AG04450 (cell line): ENCODE measurements at regions not wholly inside any gene's neighbourhood (a gene's known extent, or its start where the extent isn't known, plus 50 kb on each side); places are given as distances from the start of the nearest gene placed in this dataset.

Source experiments
- CTCF ChIA-PET: fragments of 300-600, 350-600 bp; formaldehyde crosslinking; extraction: SDS; loops from one replicate; lab custom pipeline; 2022; ENCODE audit warnings: antibody characterized with exemption, inconsistent platforms; lab: Charles Lee
- POLR2A ChIA-PET: fragments of 350-600 bp; formaldehyde crosslinking; extraction: SDS; loops from one replicate; lab custom pipeline; 2021; ENCODE audit warnings: antibody characterized with exemption, inconsistent platforms; lab: Yijun Ruan, JAX
- DNase-seq: peaks from one replicate; pipeline ENCODE4 v3.0.0-alpha.2; 2011; ENCODE audit warnings: low read depth, low spot score
- H3K27ac ChIP-seq: one replicate; pipeline ENCODE4 v1.5.1; 2012; ENCODE audit warnings: low read depth, low read length, control low read depth
- H3K27me3 ChIP-seq: one replicate; pipeline ENCODE4 v1.6.0; 2012; ENCODE audit warnings: low read length; ENCODE audit not compliant: control insufficient read depth, insufficient read depth
- H3K4me3 ChIP-seq: 2 replicates; pipeline ENCODE4 v1.5.1; 2011; ENCODE audit warnings: mild to moderate bottlenecking, low read depth, low read length, control low read depth
- H3K9me3 ChIP-seq: 2 replicates; pipeline ENCODE4 v1.5.1; 2012; ENCODE audit warnings: low read length; ENCODE audit not compliant: control insufficient read depth, insufficient read depth
- CTCF ChIP-seq: IDR thresholded peaks from 2 replicates; pipeline ENCODE4 v1.5.1; 2011; ENCODE audit warnings: low read depth, low read length, control low read depth, inconsistent platforms

DNA sequence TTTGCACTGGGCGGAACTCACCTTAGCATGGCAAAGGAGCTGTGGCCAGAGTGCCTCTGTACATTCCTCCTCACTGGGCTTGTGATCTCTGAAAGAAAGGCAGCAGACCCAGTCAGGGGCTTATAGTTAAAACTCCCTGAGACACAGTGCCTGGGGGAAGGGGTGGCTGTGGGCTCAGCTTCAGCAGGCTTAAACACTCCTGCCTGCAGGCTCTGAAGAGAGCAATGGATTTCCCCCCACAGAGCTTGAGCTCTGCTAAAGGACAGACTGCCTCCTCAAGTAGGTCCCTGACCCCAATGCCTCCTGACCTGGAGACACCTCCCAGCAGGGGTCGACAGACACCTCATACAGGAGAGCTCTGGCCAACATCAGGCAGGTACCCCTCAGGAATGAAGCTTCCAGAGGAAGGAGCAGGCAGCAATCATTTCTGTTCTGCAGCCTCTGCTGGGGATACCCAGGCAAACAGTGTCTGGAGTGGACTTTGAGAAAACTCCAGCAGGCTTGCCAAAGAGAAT is 327.5 kb upstream of the SLC16A7 start:
- DNase-seq = no peak
- Histone ChIP-seq H3K27ac (no peak overlapping the region), H3K9me3 (no peaks in the 10 kb centered on the region), H3K27me3 (no peaks in the 10 kb centered on the region), H3K4me3 (no peak overlapping the region)
- CTCF ChIA-PET = no interaction called here
- TF ChIP-seq CTCF = no peak
- POLR2A ChIA-PET = no interaction called here

DNA sequence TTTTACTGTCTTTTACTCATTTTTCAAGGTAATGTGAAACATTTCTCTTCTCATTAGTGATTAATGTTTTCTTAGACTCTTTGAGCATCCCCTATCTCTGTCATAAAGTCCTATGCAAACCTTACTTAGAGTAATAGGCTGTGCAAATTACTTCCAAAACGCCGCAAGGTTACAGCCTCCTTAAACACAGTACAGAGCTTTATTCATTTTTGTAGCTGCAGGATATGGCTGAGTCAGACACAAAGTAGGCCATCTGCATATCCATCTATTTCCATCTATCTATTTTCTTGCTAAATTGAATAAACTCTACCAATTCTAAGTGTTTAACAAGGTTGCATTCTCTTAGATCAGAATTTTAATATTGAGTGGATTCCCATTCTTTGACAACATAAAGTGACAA is 335.6 kb upstream of the SLC16A7 start:
- H3K9me3 ChIP-seq = no peaks in the 10 kb centered on the region
- POLR2A ChIA-PET = no interaction called here
- no peak for TF ChIP-seq CTCF
- no peak for DNase-seq
- CTCF ChIA-PET = no interaction called here
- H3K27me3 ChIP-seq = no peaks in the 10 kb centered on the region
- H3K27ac ChIP-seq = no peak overlapping the region
- no peak overlapping the region for H3K4me3 ChIP-seq

DNA sequence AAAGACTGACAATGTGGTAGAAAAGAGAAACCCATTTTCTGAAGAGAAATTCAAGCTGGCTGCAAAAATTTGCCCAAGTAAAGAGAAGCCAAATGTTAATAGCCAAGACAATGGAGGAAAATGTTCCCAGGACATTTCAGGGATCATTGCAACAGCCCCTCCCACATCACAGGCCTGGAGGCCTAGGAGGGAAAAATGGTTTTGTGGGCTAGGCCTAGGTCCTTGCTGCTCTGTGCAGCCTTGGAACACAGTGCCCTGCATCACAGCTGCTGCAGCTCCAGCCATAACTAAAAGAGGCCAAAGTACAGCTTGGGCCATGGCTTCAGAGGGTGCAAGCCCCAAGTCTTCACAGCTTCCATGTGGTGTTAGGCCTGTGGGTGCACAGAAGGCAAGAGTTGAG is 332.4 kb upstream of the LRIG3 start:
- no peak overlapping the region for H3K4me3 ChIP-seq
- ChIA-PET CTCF (interaction anchor here (0.8 kb wide), 1 partner anchor 13 kb away, joined by 3 read pairs; no protein-coding TSS in a partner anchor), POLR2A (no interaction called here)
- H3K27ac ChIP-seq = no peak overlapping the region
- DNase-seq = no peak
- no peaks in the 10 kb centered on the region for H3K9me3 ChIP-seq
- H3K27me3 ChIP-seq = no peaks in the 10 kb centered on the region
- TF ChIP-seq CTCF = no peak

- H3K27ac ChIP-seq = no peak overlapping the region
- ChIA-PET POLR2A (no interaction called here), CTCF (no interaction called here)
- H3K9me3 ChIP-seq = no peaks in the 10 kb centered on the region
- H3K4me3 ChIP-seq = no peak overlapping the region
- no peaks in the 10 kb centered on the region for H3K27me3 ChIP-seq
- no peak for DNase-seq
- no peak for TF ChIP-seq CTCF
Observed at GRCh38 chr12:59250766-59251165, 330.5 kb upstream of the LRIG3 start.

DNA sequence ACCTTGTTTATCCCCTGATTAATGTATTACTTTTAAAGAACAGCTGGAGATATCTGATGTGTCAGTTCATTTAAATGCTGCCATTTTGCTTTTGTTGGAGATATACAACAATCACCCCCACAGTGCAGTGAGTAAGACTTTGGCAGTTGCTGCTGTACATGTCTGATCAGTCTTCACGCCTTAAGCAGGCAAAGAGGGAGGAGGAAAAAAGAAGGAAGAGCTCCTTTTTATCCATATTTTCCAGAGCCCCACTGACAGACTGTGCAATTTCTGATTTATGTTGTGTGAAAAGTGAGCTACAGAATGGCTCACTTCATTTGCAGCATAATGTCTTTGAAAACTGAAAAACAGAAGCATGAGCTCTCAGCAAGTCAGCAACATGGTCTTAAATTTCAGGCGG is 319.7 kb upstream of the LRIG3 start:
- Histone ChIP-seq H3K27me3 (no peaks in the 10 kb centered on the region), H3K9me3 (no peaks in the 10 kb centered on the region), H3K27ac (no peak overlapping the region), H3K4me3 (no peak overlapping the region)
- ChIA-PET POLR2A (no interaction called here), CTCF (interaction anchor here (1.0 kb wide), 1 partner anchor 13 kb away, joined by 3 read pairs; no protein-coding TSS in a partner anchor)
- no peak for TF ChIP-seq CTCF
- DNase-seq = no peak
